SK-N-SH (cell line): ENCODE measurements at regions not wholly inside any gene's neighbourhood (a gene's known extent, or its start where the extent isn't known, plus 50 kb on each side); places are given as distances from the start of the nearest gene placed in this dataset.
A peak's percentile ranks its signal among the peaks of the same experiment; 100 is the strongest.

Experiments
- CTCF ChIA-PET: fragments of 300-600, 350-600 bp; formaldehyde crosslinking; extraction: SDS; loops from one replicate; lab custom pipeline; 2021; lab: Yijun Ruan, JAX
- POLR2A ChIA-PET: fragments of 350-600 bp; sonication (Branson Sonifier 250); formaldehyde crosslinking; extraction: SDS; loops from one replicate; lab custom pipeline; 2020; ENCODE audit warnings: antibody characterized with exemption, inconsistent platforms; lab: Yijun Ruan, JAX
- DNase-seq: peaks from one replicate; pipeline ENCODE4 v3.0.0; 2012
- H2AFZ ChIP-seq: fragments of 200-600 bp; sonication (generic); 2 replicates; pipeline ENCODE4 v1.8.1; 2016; ENCODE audit warnings: antibody characterized with exemption, mild to moderate bottlenecking, low read depth
- H3F3A ChIP-seq: fragments of 200-600 bp; sonication (generic); replicated peaks from 2 replicates; pipeline ENCODE3; 2016; ENCODE audit warnings: antibody characterized with exemption, mild to moderate bottlenecking; ENCODE audit not compliant: insufficient read depth
- H3K27ac ChIP-seq, 2 experiments: fragments of 200-500 bp in 1 of 2; fragments of 200-600 bp in 1 of 2; sonication (Bioruptor generic) in 1 of 2; sonication (generic), shearing (Covaris generic) in 1 of 2; 2 replicates each; pipeline versions ENCODE4 v1.5.1 to v1.6.1; 2014 to 2016; ENCODE audit warnings: low read depth in 2 of 2, inconsistent platforms in 1 of 2, low read length in 1 of 2, mild to moderate bottlenecking in 1 of 2, mixed read lengths in 1 of 2
- H3K27me3 ChIP-seq: fragments of 200-600 bp; sonication (generic), shearing (Covaris generic); 2 replicates; pipeline ENCODE4 v1.6.1; 2016; ENCODE audit warnings: mixed run types; ENCODE audit not compliant: insufficient read depth
- H3K36me3 ChIP-seq, 2 experiments: fragments of 200-500 bp in 1 of 2; fragments of 200-600 bp in 1 of 2; sonication (Bioruptor generic) in 1 of 2; sonication (generic) in 1 of 2; replicated peaks in 1 of 2; 2 replicates each; pipeline versions ENCODE3 to v1.5.1; 2014 to 2016; ENCODE audit warnings: low read length in 1 of 2, mild to moderate bottlenecking in 1 of 2; ENCODE audit not compliant: insufficient read depth in 2 of 2, control insufficient read depth in 1 of 2
- H3K4me1 ChIP-seq, 2 experiments: fragments of 200-500 bp in 1 of 2; fragments of 200-600 bp in 1 of 2; sonication (Bioruptor generic) in 1 of 2; sonication (generic), shearing (Covaris generic) in 1 of 2; 2 replicates each; pipeline versions ENCODE4 v1.5.1 to v1.6.1; 2014 to 2016; ENCODE audit warnings: low read depth in 1 of 2, low read length in 1 of 2, mixed run types in 1 of 2; ENCODE audit not compliant: insufficient read depth in 2 of 2, control insufficient read depth in 1 of 2
- H3K4me2 ChIP-seq: fragments of 200-600 bp; sonication (generic), shearing (Covaris generic); 2 replicates; pipeline ENCODE4 v1.6.1; 2017; ENCODE audit warnings: mixed run types
- H3K4me3 ChIP-seq, 2 experiments: fragments of 200-500 bp in 1 of 2; fragments of 200-600 bp in 1 of 2; sonication (Bioruptor generic) in 1 of 2; sonication (generic), shearing (Covaris generic) in 1 of 2; 2 replicates each; pipeline versions ENCODE4 v1.5.1 to v1.8.1; 2014 to 2016; ENCODE audit warnings: low read depth in 2 of 2, inconsistent platforms in 1 of 2, low read length in 1 of 2, mild to moderate bottlenecking in 1 of 2, mixed read lengths in 1 of 2, moderate library complexity in 1 of 2
- H3K79me2 ChIP-seq: fragments of 200-600 bp; sonication (generic); 2 replicates; pipeline ENCODE4 v1.8.1; 2017; ENCODE audit warnings: mild to moderate bottlenecking; ENCODE audit not compliant: insufficient read depth
- H3K9ac ChIP-seq: fragments of 200-600 bp; sonication (generic); 2 replicates; pipeline ENCODE4 v1.6.1; 2017; ENCODE audit warnings: mixed run types
- H3K9me2 ChIP-seq: fragments of 200-600 bp; sonication (generic); 2 replicates; pipeline ENCODE4 v1.6.1; 2017; ENCODE audit warnings: mixed run types
- H3K9me3 ChIP-seq: fragments of 200-600 bp; sonication (generic); 2 replicates; pipeline ENCODE4 v1.6.1; 2017; ENCODE audit warnings: mixed run types, mild to moderate bottlenecking, moderate library complexity
- H4K20me1 ChIP-seq: fragments of 200-600 bp; sonication (generic); 2 replicates; pipeline ENCODE4 v1.6.1; 2017; ENCODE audit warnings: mild to moderate bottlenecking, mixed run types; ENCODE audit not compliant: insufficient read depth
- CHD2 ChIP-seq: fragments of 150-350 bp; IDR thresholded peaks from 2 replicates; pipeline ENCODE4 v1.6.1; 2018; ENCODE audit warnings: low read length; ENCODE audit not compliant: partially characterized antibody
- ELF1 ChIP-seq: IDR thresholded peaks from 2 replicates; pipeline ENCODE4 v1.4.0; 2012
- EP300 ChIP-seq, 2 experiments: IDR thresholded peaks; 2 replicates each; pipeline versions ENCODE4 v1.4.0 to v1.6.1; 2012; ENCODE audit warnings: borderline replicate concordance in 1 of 2, low read depth in 1 of 2, low read length in 1 of 2
- FOXM1 ChIP-seq: IDR thresholded peaks from 2 replicates; pipeline ENCODE4 v1.4.0; 2012; ENCODE audit warnings: low read depth, mild to moderate bottlenecking
- GABPA ChIP-seq: IDR thresholded peaks from 2 replicates; pipeline ENCODE4 v1.4.0; 2012; ENCODE audit warnings: low read depth, mild to moderate bottlenecking
- GATA2 ChIP-seq: sonication (generic); formaldehyde crosslinking; IDR thresholded peaks from 2 replicates; pipeline ENCODE4 v1.5.0; 2020; ENCODE audit warnings: mild to moderate bottlenecking, missing genetic modification reagents
- IRF3 ChIP-seq: fragments of 150-350 bp; IDR thresholded peaks from 2 replicates; pipeline ENCODE4 v1.6.1; 2016; ENCODE audit warnings: mild to moderate bottlenecking, low read depth, low read length
- JUND ChIP-seq: IDR thresholded peaks from 2 replicates; pipeline ENCODE4 v1.4.0; 2012
- MAX ChIP-seq: IDR thresholded peaks from 2 replicates; pipeline ENCODE4 v1.4.0; 2012; ENCODE audit warnings: low read depth
- MEF2A ChIP-seq: IDR thresholded peaks from 2 replicates; pipeline ENCODE4 v1.4.0; 2012; ENCODE audit warnings: low read depth, borderline replicate concordance
- MXI1 ChIP-seq: IDR thresholded peaks from 2 replicates; pipeline ENCODE4 v1.6.1; 2012; ENCODE audit warnings: mild to moderate bottlenecking, low read depth, low read length, improper control_type of control experiment
- NFIC ChIP-seq: IDR thresholded peaks from 2 replicates; pipeline ENCODE4 v1.4.0; 2012; ENCODE audit warnings: borderline replicate concordance
- NRF1 ChIP-seq: IDR thresholded peaks from 2 replicates; pipeline ENCODE4 v1.6.1; 2012; ENCODE audit warnings: low read depth, mild to moderate bottlenecking, low read length
- PBX3 ChIP-seq: IDR thresholded peaks from 2 replicates; pipeline ENCODE4; 2012
- POLR2AphosphoS5 ChIP-seq: IDR thresholded peaks from 2 replicates; pipeline ENCODE4 v1.6.1; 2012; ENCODE audit warnings: low read depth, low read length
- RAD21 ChIP-seq: IDR thresholded peaks from 2 replicates; pipeline ENCODE4 v1.6.1; 2012; ENCODE audit warnings: mild to moderate bottlenecking, low read length
- RCOR1 ChIP-seq: fragments of 150-350 bp; IDR thresholded peaks from 2 replicates; pipeline ENCODE4 v1.6.1; 2017; ENCODE audit warnings: antibody characterized with exemption, low read length
- RXRA ChIP-seq: IDR thresholded peaks from 2 replicates; pipeline ENCODE4 v1.4.0; 2012; ENCODE audit warnings: low read depth, mild to moderate bottlenecking, borderline replicate concordance
- TCF12 ChIP-seq: IDR thresholded peaks from 2 replicates; pipeline ENCODE4 v1.4.0; 2012
- YY1 ChIP-seq: IDR thresholded peaks from 2 replicates; pipeline ENCODE4 v1.4.0; 2012; ENCODE audit warnings: low read depth, mild to moderate bottlenecking
- ZBTB33 ChIP-seq: IDR thresholded peaks from 2 replicates; pipeline ENCODE4 v1.4.0; 2012; ENCODE audit warnings: low read depth, borderline replicate concordance
- WGBS: methylation state at CpG from one replicate; pipeline ENCODE4 v1.1.6; 2017; ENCODE audit warnings: low lambda C conversion rate; 5-methylcytosine and 5-hydroxymethylcytosine counted together

- DNase-seq, result no peak
- Histone ChIP-seq H3K79me2 (no peaks in the 10 kb centered on the region), H3K4me2 (no peak overlapping the region), H2AFZ (no peak overlapping the region), H3F3A (no peaks in the 10 kb centered on the region), H4K20me1 (no peaks in the 10 kb centered on the region), H3K4me1 (peaks cover 3 to 17% of the 10 kb centered on the region in 2 experiments; a peak in 2 of 4 replicates), H3K4me3 (no peak overlapping the region), H3K9ac (no peak overlapping the region), H3K9me2 (no peaks in the 10 kb centered on the region), H3K9me3 (no peaks in the 10 kb centered on the region), H3K27ac (no peak overlapping the region), H3K27me3 (no peaks in the 10 kb centered on the region), H3K36me3 (no peaks in the 10 kb centered on the region)
- ChIA-PET POLR2A (no interaction called here), CTCF (no interaction called here)
- 92% methylated on average over 1 of the region's 1 CpG for WGBS
- TF ChIP-seq IRF3 (no peak), RAD21 (no peak), RXRA (no peak), GATA2 (CRISPR knock-in tag) (no peak), ZBTB33 (no peak), MXI1 (no peak), RCOR1 (no peak), NRF1 (no peak)
Measured at GRCh38 chr13:44267203-44267602, 106.4 kb upstream of the SERP2 start.

GRCh38 chr13:44267980-44268379 is 105.6 kb upstream of the SERP2 start:
- DNase-seq, result no peak
- H2AFZ ChIP-seq, result no peak overlapping the region
- H4K20me1 ChIP-seq, result no peaks in the 10 kb centered on the region
- WGBS, result 76% methylated on average over 4 of the region's 4 CpGs
- no peak overlapping the region for H3K4me2 ChIP-seq
- no peaks in the 10 kb centered on the region for H3K36me3 ChIP-seq
- ChIA-PET CTCF (no interaction called here), POLR2A (no interaction called here)
- H3F3A ChIP-seq, result no peaks in the 10 kb centered on the region
- no peak overlapping the region for H3K9ac ChIP-seq
- TF ChIP-seq MAX (no peak), YY1 (no peak), ELF1 (no peak), GATA2 (CRISPR knock-in tag) (no peak), IRF3 (no peak), POLR2AphosphoS5 (no peak), GABPA (no peak), NFIC (peak; percentile 48; the same call in 1 of the 2 replicates), CHD2 (no peak), FOXM1 (no peak), EP300 (IDR thresholded peaks at IDR 0.05; ENCODE audit: borderline replicate concordance in 1 of 2, low read depth in 1 of 2, low read length in 1 of 2) (no peak), MEF2A (no peak), TCF12 (0 out of 2 replicates have a peak, but pooled peaks have one; percentile 16), PBX3 (peak; percentile 20; the same call in 1 of the 2 replicates), JUND (no peak), RCOR1 (no peak)
- H3K9me2 ChIP-seq, result no peaks in the 10 kb centered on the region
- no peaks in the 10 kb centered on the region for H3K79me2 ChIP-seq
- no peaks in the 10 kb centered on the region for H3K27me3 ChIP-seq
- no peaks in the 10 kb centered on the region for H3K9me3 ChIP-seq
- H3K27ac ChIP-seq, result no peak overlapping the region
- H3K4me1 ChIP-seq, result peaks cover 3 to 24% of the 10 kb centered on the region in 2 experiments; a peak in 2 of 4 replicates
- no peak overlapping the region for H3K4me3 ChIP-seq
